WI38 (cell line): ENCODE measurements at regions not wholly inside any gene's neighbourhood (a gene's known extent, or its start where the extent isn't known, plus 50 kb on each side); places are given as distances from the start of the nearest gene placed in this dataset.
"Not testable (repeated sequence)": the region's sequence is repeated elsewhere in the genome, so short reads cannot be mapped to it uniquely, and the experiment has no call there.

ENCODE experiments used
- H3K4me3 ChIP-seq: 2 replicates; pipeline ENCODE4 v1.5.1; 2011; ENCODE audit warnings: low read depth, mild to moderate bottlenecking, control low read depth, low read length
- TF ChIP-seq, protein P1 (sequence below): IDR thresholded peaks from 2 replicates; pipeline ENCODE4 v1.5.1; 2012; ENCODE audit warnings: low read depth, mild to moderate bottlenecking, control low read depth, low read length

DNA sequence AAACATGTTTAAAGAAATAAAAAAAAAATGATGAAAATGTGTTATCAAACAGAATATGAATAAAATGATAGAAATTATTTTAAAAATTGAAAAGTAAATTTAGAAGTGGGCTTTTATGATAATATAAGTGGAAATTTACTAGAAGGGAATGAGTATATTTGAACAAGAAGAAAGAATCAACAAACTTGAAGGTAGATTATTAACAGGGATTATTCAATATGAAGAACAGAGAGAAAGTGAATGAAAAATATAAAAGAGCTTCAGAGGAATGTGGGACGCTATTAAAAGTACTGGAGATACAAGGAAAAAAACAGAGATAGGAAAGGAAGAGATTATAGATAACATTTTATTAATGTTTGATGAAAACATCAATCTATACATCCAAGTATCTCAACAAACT, 1014.4 kb upstream of the CITED2 start:
- no peak overlapping the region for H3K4me3 ChIP-seq
- TF ChIP-seq, protein P1, sequence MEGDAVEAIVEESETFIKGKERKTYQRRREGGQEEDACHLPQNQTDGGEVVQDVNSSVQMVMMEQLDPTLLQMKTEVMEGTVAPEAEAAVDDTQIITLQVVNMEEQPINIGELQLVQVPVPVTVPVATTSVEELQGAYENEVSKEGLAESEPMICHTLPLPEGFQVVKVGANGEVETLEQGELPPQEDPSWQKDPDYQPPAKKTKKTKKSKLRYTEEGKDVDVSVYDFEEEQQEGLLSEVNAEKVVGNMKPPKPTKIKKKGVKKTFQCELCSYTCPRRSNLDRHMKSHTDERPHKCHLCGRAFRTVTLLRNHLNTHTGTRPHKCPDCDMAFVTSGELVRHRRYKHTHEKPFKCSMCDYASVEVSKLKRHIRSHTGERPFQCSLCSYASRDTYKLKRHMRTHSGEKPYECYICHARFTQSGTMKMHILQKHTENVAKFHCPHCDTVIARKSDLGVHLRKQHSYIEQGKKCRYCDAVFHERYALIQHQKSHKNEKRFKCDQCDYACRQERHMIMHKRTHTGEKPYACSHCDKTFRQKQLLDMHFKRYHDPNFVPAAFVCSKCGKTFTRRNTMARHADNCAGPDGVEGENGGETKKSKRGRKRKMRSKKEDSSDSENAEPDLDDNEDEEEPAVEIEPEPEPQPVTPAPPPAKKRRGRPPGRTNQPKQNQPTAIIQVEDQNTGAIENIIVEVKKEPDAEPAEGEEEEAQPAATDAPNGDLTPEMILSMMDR, result no peak

DNA sequence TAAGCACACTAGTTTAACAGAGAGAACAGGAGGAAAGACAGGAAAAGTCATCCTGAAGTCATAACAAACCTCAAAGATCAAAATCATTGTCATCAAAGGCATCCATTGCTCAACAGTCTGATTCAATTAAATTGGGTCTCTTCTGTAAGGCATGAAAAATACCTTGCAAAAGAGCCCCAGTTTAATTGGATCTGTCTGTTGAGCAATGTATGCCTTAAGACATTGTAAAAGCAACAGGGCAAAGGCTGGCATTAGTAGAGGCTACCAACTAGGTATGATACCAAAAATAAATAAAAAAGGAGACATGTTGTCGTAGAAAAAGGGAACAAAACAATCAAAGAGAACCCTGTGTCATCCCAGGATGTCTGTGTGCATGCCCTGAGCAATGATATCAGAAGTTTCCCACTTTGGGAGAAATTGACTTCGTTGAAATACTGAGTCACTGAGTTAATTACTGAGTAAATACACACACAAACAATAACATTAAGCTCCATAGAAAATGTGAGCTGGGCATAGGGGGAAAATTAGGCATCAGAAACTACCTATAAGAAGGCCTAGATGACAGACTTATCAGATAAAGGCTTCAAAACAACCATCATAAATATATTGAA, 1013.8 kb upstream of the CITED2 start:
- H3K4me3 ChIP-seq, result no peak overlapping the region
- TF ChIP-seq, protein P1, result no peak

DNA sequence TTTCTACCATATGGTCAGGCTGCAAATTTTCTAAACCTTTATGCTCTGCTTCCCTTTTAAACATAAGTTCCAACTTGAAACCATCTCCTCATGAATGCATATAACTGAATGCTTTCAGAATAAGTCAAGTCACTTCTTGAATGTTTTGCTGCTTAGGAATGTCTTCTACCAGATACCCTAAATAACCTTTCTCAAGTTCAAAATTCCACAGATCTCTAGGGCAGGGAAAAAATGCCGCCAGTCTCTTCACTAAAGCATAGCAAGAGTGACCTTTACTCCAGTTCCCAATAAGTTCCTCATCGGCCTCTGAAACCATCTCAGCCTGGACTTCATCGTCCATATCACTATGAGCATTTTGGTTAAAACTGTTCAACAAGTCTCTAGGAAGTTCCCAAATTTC, 1011.2 kb upstream of the CITED2 start:
- H3K4me3 ChIP-seq, result no peak overlapping the region
- TF ChIP-seq, protein P1, result no peak

DNA sequence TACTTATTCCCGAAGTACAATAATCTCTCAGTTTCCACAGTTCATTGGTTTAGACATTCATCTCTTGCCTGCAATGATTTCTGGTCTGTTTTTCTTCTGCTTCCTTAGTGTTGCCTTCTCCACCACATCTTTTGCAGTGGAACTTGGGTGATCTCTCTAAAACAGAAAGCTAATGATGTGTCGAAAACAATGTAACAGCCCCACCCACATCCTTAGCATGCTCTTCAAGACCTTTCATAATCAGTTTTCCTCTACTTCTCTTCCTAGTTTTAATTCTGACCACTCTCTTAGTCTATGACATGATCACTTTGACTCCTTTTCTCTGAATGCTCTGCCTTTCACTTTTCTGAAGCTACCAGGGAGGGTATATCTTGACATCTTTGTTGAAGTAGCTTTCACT, 1007.9 kb upstream of the CITED2 start:
- TF ChIP-seq, protein P1, result no peak
- no peak overlapping the region for H3K4me3 ChIP-seq

DNA sequence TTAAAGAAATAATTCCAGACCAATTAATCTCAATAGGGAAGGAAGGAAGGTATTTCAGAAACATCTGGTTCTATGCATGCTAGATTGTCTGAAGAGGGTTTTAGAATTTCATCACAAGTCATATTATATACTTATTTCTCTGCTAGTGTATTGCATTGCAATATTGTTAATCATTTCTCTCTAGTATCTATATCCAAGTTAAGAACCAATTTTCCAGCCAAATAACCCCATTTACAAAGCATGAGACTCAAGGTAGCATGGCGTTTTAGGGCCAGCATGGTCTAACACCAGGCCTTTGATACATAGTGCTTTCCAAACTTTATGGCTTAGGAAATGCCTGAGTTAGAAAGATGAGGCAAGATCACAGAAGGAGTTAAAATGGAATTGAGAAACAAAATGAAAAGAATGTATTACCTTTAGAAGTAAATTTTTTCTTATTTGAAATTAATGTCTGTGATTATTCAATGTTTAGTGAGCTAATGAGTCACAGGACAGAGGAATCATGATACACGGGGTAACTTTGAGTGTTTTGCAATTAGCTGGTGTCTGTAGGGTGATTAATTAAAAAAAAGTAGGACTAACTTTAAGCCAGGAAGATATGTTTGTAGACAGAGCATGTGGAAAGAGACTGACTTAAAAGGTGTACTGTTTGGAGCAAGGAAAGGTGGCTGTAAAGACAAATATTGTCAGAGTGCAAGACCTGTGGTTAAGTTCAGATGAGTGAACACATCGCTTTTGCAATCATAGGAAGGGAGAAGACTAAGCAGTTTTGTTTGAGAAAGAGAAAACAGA, 1006.2 kb upstream of the CITED2 start:
- TF ChIP-seq, protein P1, result no peak
- no peak overlapping the region for H3K4me3 ChIP-seq

DNA sequence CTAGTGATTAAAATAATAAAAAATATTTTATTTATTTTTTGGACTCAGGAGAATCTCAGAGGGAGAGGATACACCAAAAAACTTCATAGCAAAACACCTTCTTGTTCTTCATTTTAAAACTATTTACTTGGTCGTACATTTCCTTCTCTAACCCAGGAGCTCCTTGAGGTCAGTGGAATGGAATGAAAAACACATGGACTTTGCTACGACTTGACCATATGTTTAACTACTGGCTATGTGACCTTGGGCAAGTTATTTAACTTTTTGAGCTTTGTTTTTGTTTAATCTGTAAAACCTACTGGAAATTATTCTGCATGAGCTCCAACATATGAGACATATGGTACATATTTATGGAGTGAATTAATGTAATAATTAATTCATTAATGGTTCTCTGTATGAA, 1005.5 kb upstream of the CITED2 start:
- TF ChIP-seq, protein P1, result no peak
- no peak overlapping the region for H3K4me3 ChIP-seq

DNA sequence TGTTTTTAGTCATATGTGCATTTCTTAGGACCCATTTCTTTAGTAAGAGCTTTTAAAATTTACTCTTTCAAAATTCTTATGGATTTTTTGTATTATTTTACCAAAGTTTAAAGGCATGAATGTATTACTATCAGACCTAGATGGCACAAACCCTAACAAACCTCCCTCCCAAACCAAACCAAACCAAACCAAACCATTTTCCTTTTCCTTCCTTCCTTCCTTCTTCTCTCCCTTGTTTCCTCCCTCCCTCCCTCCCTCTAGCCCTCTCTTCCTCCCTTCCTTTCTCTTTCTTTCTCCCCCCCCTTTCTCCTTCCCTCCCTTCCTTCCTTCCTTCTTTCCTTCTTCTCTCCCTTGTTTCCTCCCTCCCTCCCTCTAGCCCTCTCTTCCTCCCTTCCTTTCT, 1001.8 kb upstream of the CITED2 start:
- H3K4me3 ChIP-seq, result no peak overlapping the region
- TF ChIP-seq, protein P1, result no peak

DNA sequence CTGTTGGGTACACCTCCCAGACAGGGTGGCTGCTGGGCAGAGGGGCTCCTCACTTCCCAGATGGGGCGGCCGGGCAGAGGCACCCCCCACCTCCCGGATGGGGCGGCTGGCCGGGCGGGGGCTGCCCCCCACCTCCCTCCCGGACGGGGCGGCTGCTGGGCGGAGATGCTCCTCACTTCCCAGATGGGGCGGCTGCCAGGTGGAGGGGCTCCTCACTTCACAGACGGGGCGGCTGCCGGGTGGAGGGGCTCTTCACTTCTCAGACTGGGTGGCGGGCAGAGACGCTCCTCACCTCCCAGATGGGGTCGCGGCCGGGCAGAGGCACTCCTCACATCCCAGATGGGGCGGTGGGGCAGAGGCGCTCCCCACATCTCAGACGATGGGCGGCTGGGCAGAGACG, 999.3 kb upstream of the CITED2 start:
- not testable (repeated sequence) for H3K4me3 ChIP-seq
